HepG2 (cell line): ENCODE measurements at regions not wholly inside any gene's neighbourhood (a gene's known extent, or its start where the extent isn't known, plus 50 kb on each side); places are given as distances from the start of the nearest gene placed in this dataset.

Experiments used
- ATF1 ChIP-seq: IDR thresholded peaks from 2 replicates; pipeline ENCODE4 v1.6.1; 2016; ENCODE audit warnings: mild to moderate bottlenecking, control low read depth
- BCL6 ChIP-seq: IDR thresholded peaks from 2 replicates; pipeline ENCODE4 v1.6.1; 2016; ENCODE audit warnings: missing genetic modification reagents, missing compliant biosample characterization
- FIP1L1 ChIP-seq: fragments of 200-400 bp; formaldehyde crosslinking; IDR thresholded peaks from 2 replicates; pipeline ENCODE4 v1.6.1; 2018; ENCODE audit warnings: low read depth, mild to moderate bottlenecking, low read length, moderate library complexity, borderline replicate concordance; ENCODE audit not compliant: insufficient read depth
- FUBP1 ChIP-seq: sonication (generic); formaldehyde crosslinking; IDR thresholded peaks from 2 replicates; pipeline ENCODE4 v1.5.1; 2020; ENCODE audit warnings: missing genetic modification reagents, mild to moderate bottlenecking, borderline replicate concordance
- HNRNPL ChIP-seq: fragments of 200-400 bp; formaldehyde crosslinking; IDR thresholded peaks from 2 replicates; pipeline ENCODE4 v1.6.1; 2017; ENCODE audit warnings: mild to moderate bottlenecking, low read depth, low read length
- LRRFIP1 ChIP-seq: sonication (generic); formaldehyde crosslinking; conservative IDR thresholded peaks from 2 replicates; pipeline ENCODE4 v1.4.0; 2020; ENCODE audit warnings: missing genetic modification reagents
- MTF1 ChIP-seq: sonication (generic); formaldehyde crosslinking; IDR thresholded peaks from 2 replicates; pipeline ENCODE4 v1.5.0; 2020; ENCODE audit warnings: missing genetic modification reagents
- MYC ChIP-seq: sonication (generic); formaldehyde crosslinking; IDR thresholded peaks from 2 replicates; pipeline ENCODE4 v1.9.0; 2021; ENCODE audit warnings: missing genetic modification reagents, borderline replicate concordance
- NCOR1 ChIP-seq: fragments of 200-600 bp; sonication (generic); IDR thresholded peaks from 2 replicates; pipeline ENCODE4 v1.7.0; 2017; ENCODE audit warnings: antibody characterized with exemption, low read length, borderline replicate concordance
- PRDM15 ChIP-seq: sonication (generic); formaldehyde crosslinking; IDR thresholded peaks from 2 replicates; pipeline ENCODE4 v1.4.0; 2020; ENCODE audit warnings: missing genetic modification reagents
- SIN3B ChIP-seq: fragments of 150-350 bp; IDR thresholded peaks from 2 replicates; pipeline ENCODE4 v1.6.1; 2014; ENCODE audit warnings: low read length
- SRF ChIP-seq: IDR thresholded peaks from 2 replicates; pipeline ENCODE4 v1.6.1; 2011; ENCODE audit warnings: mild to moderate bottlenecking, low read depth, low read length, moderate library complexity
- ZBTB25 ChIP-seq: IDR thresholded peaks from 2 replicates; pipeline ENCODE4 v1.6.1; 2018; ENCODE audit warnings: missing genetic modification reagents
- ZFP36L2 ChIP-seq: sonication (generic); formaldehyde crosslinking; IDR thresholded peaks from 2 replicates; pipeline ENCODE4 v1.4.0; 2020; ENCODE audit warnings: missing genetic modification reagents
- ZNF33A ChIP-seq: sonication (generic); formaldehyde crosslinking; IDR thresholded peaks from 2 replicates; pipeline ENCODE4 v1.5.1; 2020; ENCODE audit warnings: missing genetic modification reagents, mild to moderate bottlenecking, moderate library complexity, borderline replicate concordance
- ZNF451 ChIP-seq: sonication (generic); formaldehyde crosslinking; IDR thresholded peaks from 2 replicates; pipeline ENCODE4 v1.5.0; 2020; ENCODE audit warnings: mild to moderate bottlenecking, missing genetic modification reagents
- ZNF543 ChIP-seq: sonication (generic); formaldehyde crosslinking; IDR thresholded peaks from 2 replicates; pipeline ENCODE4 v1.4.0; 2020; ENCODE audit warnings: mild to moderate bottlenecking, missing genetic modification reagents
- ZNF562 ChIP-seq: sonication (generic); formaldehyde crosslinking; IDR thresholded peaks from 2 replicates; pipeline ENCODE4 v1.8.0; 2022; ENCODE audit warnings: missing genetic modification reagents, borderline replicate concordance
- ZNF660 ChIP-seq: sonication (generic); formaldehyde crosslinking; IDR thresholded peaks from 2 replicates; pipeline ENCODE4 v1.5.1; 2020; ENCODE audit warnings: mild to moderate bottlenecking, low read depth, missing genetic modification reagents, borderline replicate concordance
- ZNF724P ChIP-seq: sonication (generic); formaldehyde crosslinking; IDR thresholded peaks from 2 replicates; pipeline ENCODE4 v1.8.0; 2022; ENCODE audit warnings: missing genetic modification reagents, borderline replicate concordance
- ZNF747 ChIP-seq: sonication (generic); formaldehyde crosslinking; IDR thresholded peaks from 2 replicates; pipeline ENCODE4 v1.8.1; 2023; ENCODE audit warnings: missing genetic modification reagents, mild to moderate bottlenecking, borderline replicate concordance
- ZSCAN30 ChIP-seq: sonication (generic); formaldehyde crosslinking; IDR thresholded peaks from 2 replicates; pipeline ENCODE4 v1.5.0; 2020; ENCODE audit warnings: mild to moderate bottlenecking, missing genetic modification reagents

- TF ChIP-seq ZNF33A (CRISPR knock-in tag) (peak; percentile 87; the same call in 1 of the 2 replicates), MYC (CRISPR knock-in tag) (peak; percentile 90), ZNF451 (CRISPR knock-in tag) (peak; percentile 94), PRDM15 (peak; percentile 33; the same call in 1 of the 2 replicates), ATF1 (CRISPR knock-in tag) (no peak; the same call in 1 of the 2 replicates), LRRFIP1 (CRISPR knock-in tag) (no peak), FIP1L1 (no peak), SRF (no peak), ZNF660 (CRISPR knock-in tag) (no peak), ZNF747 (CRISPR knock-in tag) (peak; percentile 96), ZBTB25 (CRISPR knock-in tag) (0 out of 2 replicates have a peak, but pooled peaks have one; percentile 57), SIN3B (no peak), MTF1 (CRISPR knock-in tag) (no peak), ZNF562 (CRISPR knock-in tag) (no peak), BCL6 (CRISPR knock-in tag) (peak; percentile 78), FUBP1 (CRISPR knock-in tag) (no peak), NCOR1 (peak; percentile 77), ZSCAN30 (CRISPR knock-in tag) (peak; percentile 64; the same call in 1 of the 2 replicates), ZNF543 (CRISPR knock-in tag) (0 out of 2 replicates have a peak, but pooled peaks have one; percentile 62), ZNF724P (CRISPR knock-in tag) (peak; percentile 84; the same call in 1 of the 2 replicates), ZFP36L2 (CRISPR knock-in tag) (no peak), HNRNPL (0 out of 2 replicates have a peak, but pooled peaks have one; percentile 50)
These were observed 260.8 kb downstream of the AUH start (continued) for GRCh38 chr9:91100878-91101450.
